IMR-90 (cell line): ENCODE measurements at regions not wholly inside any gene's neighbourhood (a gene's known extent, or its start where the extent isn't known, plus 50 kb on each side); places are given as distances from the start of the nearest gene placed in this dataset.
A peak's percentile ranks its signal among the peaks of the same experiment; 100 is the strongest.

Source experiments
- ATAC-seq: fragments of 200-7000 bp; cut with Tn5 transposase; 2 replicates; pipeline ENCODE4 v1.9.1; 2020; ENCODE audit warnings: low read depth, mild to moderate bottlenecking, moderate library complexity
- BruUV-seq: library from RNA; stranded (reverse); fragments of 400-500 nt; replicated peaks from 2 replicates; lab custom pipeline; 2021; lab: Mats Ljungman, UMichigan
- CTCF ChIA-PET: fragments of 300-600 bp; formaldehyde crosslinking; extraction: SDS; loops from one replicate; lab custom pipeline; 2021; ENCODE audit warnings: antibody characterized with exemption; lab: Yijun Ruan, JAX
- POLR2A ChIA-PET: fragments of 300-600 bp; sonication (Branson Sonifier 250); formaldehyde crosslinking; loops from one replicate; lab custom pipeline; 2022; ENCODE audit warnings: antibody characterized with exemption; ENCODE audit not compliant: unreplicated experiment; lab: Charles Lee
- DNase-seq: peaks from one replicate; pipeline ENCODE4 v3.0.0; 2013
- H2AFZ ChIP-seq: replicated peaks from 2 replicates; pipeline ENCODE3; 2013; ENCODE audit warnings: low read length, mild to moderate bottlenecking; ENCODE audit not compliant: poor library complexity
- H2AK5ac ChIP-seq: 2 replicates; pipeline ENCODE4 v1.6.1; 2013; ENCODE audit warnings: low read depth, low read length, inconsistent platforms
- H2AK9ac ChIP-seq: replicated peaks from 2 replicates; pipeline ENCODE3; 2013; ENCODE audit warnings: mild to moderate bottlenecking, low read depth, low read length, moderate library complexity; ENCODE audit not compliant: poor library complexity
- H2BK120ac ChIP-seq: 2 replicates; pipeline ENCODE4 v1.6.1; 2013; ENCODE audit warnings: low read depth, low read length, inconsistent platforms
- H2BK15ac ChIP-seq: 3 replicates; pipeline ENCODE4 v1.6.1; 2013; ENCODE audit warnings: low read depth, low read length, inconsistent platforms
- H2BK20ac ChIP-seq: 2 replicates; pipeline ENCODE4 v1.6.1; 2013; ENCODE audit warnings: low read depth, mild to moderate bottlenecking, inconsistent platforms, low read length, moderate library complexity
- H2BK5ac ChIP-seq: 2 replicates; pipeline ENCODE4 v1.6.1; 2013; ENCODE audit warnings: mild to moderate bottlenecking, low read depth, low read length, inconsistent platforms; ENCODE audit not compliant: poor library complexity, severe bottlenecking
- H3K14ac ChIP-seq: replicated peaks from 2 replicates; pipeline ENCODE4 v1.6.1; 2013; ENCODE audit warnings: low read depth, low read length, inconsistent platforms
- H3K18ac ChIP-seq: 2 replicates; pipeline ENCODE4 v1.6.1; 2013; ENCODE audit warnings: low read depth, low read length, control low read depth
- H3K23ac ChIP-seq: 2 replicates; pipeline ENCODE4 v1.6.1; 2013; ENCODE audit warnings: low read depth, low read length, inconsistent platforms
- H3K27ac ChIP-seq: 2 replicates; pipeline ENCODE4 v1.5.1; 2013; ENCODE audit warnings: mild to moderate bottlenecking, control low read depth, low read length; ENCODE audit not compliant: insufficient read depth
- H3K27me3 ChIP-seq: 2 replicates; pipeline ENCODE4 v1.6.1; 2013; ENCODE audit warnings: low read length; ENCODE audit not compliant: control insufficient read depth, insufficient read depth
- H3K36me3 ChIP-seq: 2 replicates; pipeline ENCODE4 v1.6.1; 2013; ENCODE audit warnings: low read length, mixed read lengths; ENCODE audit not compliant: control insufficient read depth, insufficient read depth
- H3K4ac ChIP-seq: 2 replicates; pipeline ENCODE4 v1.6.1; 2013; ENCODE audit warnings: low read depth, low read length, inconsistent platforms
- H3K4me1 ChIP-seq: 2 replicates; pipeline ENCODE4 v1.6.1; 2013; ENCODE audit warnings: low read length, mixed read lengths; ENCODE audit not compliant: control insufficient read depth, insufficient read depth
- H3K4me2 ChIP-seq: 2 replicates; pipeline ENCODE4 v1.6.1; 2013; ENCODE audit warnings: low read depth, mild to moderate bottlenecking, control low read depth, low read length, moderate library complexity
- H3K4me3 ChIP-seq: 2 replicates; pipeline ENCODE4 v1.5.1; 2013; ENCODE audit warnings: low read depth, mild to moderate bottlenecking, control low read depth, low read length, moderate library complexity; ENCODE audit not compliant: insufficient read depth
- H3K56ac ChIP-seq: 2 replicates; pipeline ENCODE4 v1.6.1; 2013; ENCODE audit warnings: low read length, inconsistent platforms; ENCODE audit not compliant: insufficient read depth; ENCODE audit errors: extremely low read depth
- H3K79me1 ChIP-seq, 2 experiments: 2 replicates each; pipeline ENCODE4 v1.6.1; 2013; ENCODE audit warnings: low read length in 2 of 2, inconsistent platforms in 1 of 2, low read depth in 1 of 2
- H3K9ac ChIP-seq: 2 replicates; pipeline ENCODE4 v1.6.1; 2013; ENCODE audit warnings: low read depth, low read length, control low read depth
- H3K9me1 ChIP-seq: 2 replicates; pipeline ENCODE4 v1.6.1; 2013; ENCODE audit warnings: low read length, inconsistent platforms; ENCODE audit not compliant: insufficient read depth
- H3K9me3 ChIP-seq: 2 replicates; pipeline ENCODE4 v1.6.1; 2013; ENCODE audit warnings: low read length; ENCODE audit not compliant: control insufficient read depth, insufficient read depth
- H4K20me1 ChIP-seq: 2 replicates; pipeline ENCODE4 v1.6.1; 2013; ENCODE audit warnings: low read length, inconsistent platforms; ENCODE audit not compliant: insufficient read depth
- H4K5ac ChIP-seq: 2 replicates; pipeline ENCODE4 v1.6.1; 2013; ENCODE audit warnings: mild to moderate bottlenecking, low read depth, low read length, control low read depth
- H4K8ac ChIP-seq, 2 experiments: 2 replicates each; pipeline ENCODE4 v1.6.1; 2013; ENCODE audit warnings: low read depth in 2 of 2, low read length in 2 of 2, control low read depth in 1 of 2, inconsistent platforms in 1 of 2
- H4K91ac ChIP-seq: 2 replicates; pipeline ENCODE4 v1.6.1; 2013; ENCODE audit warnings: low read depth, low read length, inconsistent platforms; ENCODE audit not compliant: insufficient read depth
- CEBPB ChIP-seq: IDR thresholded peaks from 2 replicates; pipeline ENCODE4 v1.6.1; 2012; ENCODE audit warnings: low read depth, low read length, improper control_type of control experiment
- CHD1 ChIP-seq: IDR thresholded peaks from 2 replicates; pipeline ENCODE4 v1.6.1; 2012; ENCODE audit warnings: low read depth, low read length, improper control_type of control experiment
- FOS ChIP-seq: fragments of 150-350 bp; IDR thresholded peaks from 2 replicates; pipeline ENCODE4 v1.6.1; 2016; ENCODE audit warnings: low read depth, low read length
- MAFK ChIP-seq: IDR thresholded peaks from 2 replicates; pipeline ENCODE4 v1.6.1; 2012; ENCODE audit warnings: low read depth, low read length, improper control_type of control experiment
- MAZ ChIP-seq: IDR thresholded peaks from 2 replicates; pipeline ENCODE4 v1.6.1; 2012; ENCODE audit warnings: low read depth, mild to moderate bottlenecking, low read length, improper control_type of control experiment, moderate library complexity, borderline replicate concordance
- MXI1 ChIP-seq: IDR thresholded peaks from 2 replicates; pipeline ENCODE4 v1.6.1; 2012; ENCODE audit warnings: low read depth, mild to moderate bottlenecking, low read length, moderate library complexity, borderline replicate concordance
- NFE2L2 ChIP-seq: fragments of 150-350 bp; IDR thresholded peaks from 2 replicates; pipeline ENCODE4 v1.6.1; 2016; ENCODE audit warnings: low read depth, mild to moderate bottlenecking, low read length
- POLR2A ChIP-seq: IDR thresholded peaks from 2 replicates; pipeline ENCODE4 v1.6.1; 2012; ENCODE audit warnings: mild to moderate bottlenecking, low read depth, low read length
- RAD21 ChIP-seq: IDR thresholded peaks from 2 replicates; pipeline ENCODE4 v1.6.1; 2012; ENCODE audit warnings: low read length, improper control_type of control experiment
- RCOR1 ChIP-seq: IDR thresholded peaks from 2 replicates; pipeline ENCODE4 v1.6.1; 2012; ENCODE audit warnings: mild to moderate bottlenecking, low read length, improper control_type of control experiment; ENCODE audit not compliant: insufficient replicate concordance
- RFX5 ChIP-seq: IDR thresholded peaks from 2 replicates; pipeline ENCODE4 v1.8.0; 2012; ENCODE audit warnings: low read depth, mild to moderate bottlenecking, low read length, moderate library complexity
- SMC3 ChIP-seq: fragments of 150-350 bp; IDR thresholded peaks from 2 replicates; pipeline ENCODE4 v1.6.1; 2016; ENCODE audit warnings: low read depth, mild to moderate bottlenecking, antibody characterized with exemption, low read length, moderate library complexity
- WGBS, 2 experiments: methylation state at CpG; one replicate each; pipeline versions ENCODE4 v1.1.5 to v1.1.7; 2013; ENCODE audit warnings: missing lambda C conversion rate in 2 of 2; ENCODE audit not compliant: insufficient read length in 1 of 2; ENCODE audit errors: extremely low coverage in 2 of 2; 5-methylcytosine and 5-hydroxymethylcytosine counted together
- dilution Hi-C: fragments of 300-500 bp; cut with HindIII; formaldehyde crosslinking; loops from one replicate; pipeline ENCODE4 v1.14.3; 2018; ENCODE audit warnings: low sequenced_read_pairs; ENCODE audit not compliant: unreplicated experiment
- in situ Hi-C: fragments of 300-500 bp; cut with MboI; formaldehyde crosslinking; loops from 3 replicates; pipeline ENCODE4 v1.14.3; 2019; ENCODE audit warnings: low sequenced_read_pairs, inconsistent platforms, mixed read lengths
- intact Hi-C: fragments of 100-400 bp; cut with micrococcal nuclease; formaldehyde crosslinking; loops from 2 replicates; pipeline ENCODE4 v1.10.0; 2022
- TF ChIP-seq, protein P1 (sequence below): fragments of 150-350 bp; IDR thresholded peaks from 2 replicates; pipeline ENCODE4 v1.6.1; 2016; ENCODE audit warnings: low read depth, mild to moderate bottlenecking, low read length, moderate library complexity, borderline replicate concordance
- TF ChIP-seq, protein P2 (sequence below): fragments of 150-350 bp; IDR thresholded peaks from 2 replicates; pipeline ENCODE4 v1.6.1; 2017; ENCODE audit warnings: mild to moderate bottlenecking, antibody characterized with exemption, low read length, low read depth

DNA sequence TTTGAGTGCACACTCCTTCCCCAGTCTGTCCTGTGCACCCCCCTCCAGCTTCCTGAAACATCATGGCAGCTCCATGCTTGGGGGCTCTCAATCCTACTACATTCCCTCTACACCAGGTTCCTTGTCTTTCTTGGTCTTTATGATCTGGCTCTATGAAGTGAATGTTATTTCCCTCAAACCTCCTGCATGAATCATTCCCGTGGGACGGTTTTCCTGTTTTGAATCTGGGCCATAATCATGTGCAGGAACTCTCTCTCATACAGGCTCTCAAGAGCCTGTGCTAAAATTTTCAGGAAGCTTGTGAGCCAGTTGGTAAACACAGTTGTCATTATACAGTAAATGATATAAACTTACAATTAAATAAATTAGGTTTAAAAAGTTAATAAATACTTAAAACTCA lies 89.8 kb upstream of the KCNE2 start:
- H3K4me2 ChIP-seq = no peak overlapping the region
- dilution Hi-C loops = no loop called here
- H3K4ac ChIP-seq = no peak overlapping the region
- BruUV-seq = no TSS peak
- no peak; the same call in 1 of the 2 replicates for ATAC-seq
- no peaks in the 10 kb centered on the region for H4K20me1 ChIP-seq
- no peaks in the 10 kb centered on the region for H3K79me1 ChIP-seq
- peak; percentile 28 for DNase-seq
- no peak overlapping the region for H2AFZ ChIP-seq
- H3K27me3 ChIP-seq = peaks cover 30% of the 10 kb centered on the region
- POLR2A ChIA-PET = no interaction called here
- no peaks in the 10 kb centered on the region for H3K36me3 ChIP-seq
- H2AK5ac ChIP-seq = no peak overlapping the region
- in situ Hi-C loops = no loop called here
- no peak overlapping the region for H4K8ac ChIP-seq
- no peak overlapping the region for H3K23ac ChIP-seq
- H2BK5ac ChIP-seq = no peak overlapping the region
- H2BK120ac ChIP-seq = no peak overlapping the region
- H3K18ac ChIP-seq = no peak overlapping the region
- H4K5ac ChIP-seq = no peak overlapping the region
- no peak overlapping the region for H3K56ac ChIP-seq
- CTCF ChIA-PET = no interaction called here
- intact Hi-C loops = no loop called here
- H3K4me3 ChIP-seq = no peak overlapping the region
- no peak overlapping the region for H2BK20ac ChIP-seq
- no CpG with 5 or more reads among the region's 2 CpGs for WGBS, 2 experiments
- no peak overlapping the region for H3K14ac ChIP-seq
- no peaks in the 10 kb centered on the region for H3K9me1 ChIP-seq
- H3K27ac ChIP-seq = no peak overlapping the region
- no peak overlapping the region for H4K91ac ChIP-seq
- H3K9me3 ChIP-seq = peaks cover 4% of the 10 kb centered on the region
- H3K4me1 ChIP-seq = no peaks in the 10 kb centered on the region
- no peak overlapping the region for H3K9ac ChIP-seq
- H2AK9ac ChIP-seq = no peak overlapping the region
- H2BK15ac ChIP-seq = no peak overlapping the region
- TF ChIP-seq SMC3 (no peak), MAZ (no peak), MXI1 (no peak), RCOR1 (no peak), RAD21 (no peak), POLR2A (no peak), CHD1 (no peak), RFX5 (no peak), FOS (no peak), CEBPB (no peak), NFE2L2 (no peak), MAFK (no peak)
- TF ChIP-seq, protein P1, sequence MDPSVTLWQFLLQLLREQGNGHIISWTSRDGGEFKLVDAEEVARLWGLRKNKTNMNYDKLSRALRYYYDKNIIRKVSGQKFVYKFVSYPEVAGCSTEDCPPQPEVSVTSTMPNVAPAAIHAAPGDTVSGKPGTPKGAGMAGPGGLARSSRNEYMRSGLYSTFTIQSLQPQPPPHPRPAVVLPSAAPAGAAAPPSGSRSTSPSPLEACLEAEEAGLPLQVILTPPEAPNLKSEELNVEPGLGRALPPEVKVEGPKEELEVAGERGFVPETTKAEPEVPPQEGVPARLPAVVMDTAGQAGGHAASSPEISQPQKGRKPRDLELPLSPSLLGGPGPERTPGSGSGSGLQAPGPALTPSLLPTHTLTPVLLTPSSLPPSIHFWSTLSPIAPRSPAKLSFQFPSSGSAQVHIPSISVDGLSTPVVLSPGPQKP = no peak
- TF ChIP-seq, protein P2, sequence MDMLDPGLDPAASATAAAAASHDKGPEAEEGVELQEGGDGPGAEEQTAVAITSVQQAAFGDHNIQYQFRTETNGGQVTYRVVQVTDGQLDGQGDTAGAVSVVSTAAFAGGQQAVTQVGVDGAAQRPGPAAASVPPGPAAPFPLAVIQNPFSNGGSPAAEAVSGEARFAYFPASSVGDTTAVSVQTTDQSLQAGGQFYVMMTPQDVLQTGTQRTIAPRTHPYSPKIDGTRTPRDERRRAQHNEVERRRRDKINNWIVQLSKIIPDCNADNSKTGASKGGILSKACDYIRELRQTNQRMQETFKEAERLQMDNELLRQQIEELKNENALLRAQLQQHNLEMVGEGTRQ = no peak
